ENCODE measurements at regions not wholly inside any gene's neighbourhood (a gene's known extent, or its start where the extent isn't known, plus 50 kb on each side); places are given as distances from the start of the nearest gene placed in this dataset.

DNA sequence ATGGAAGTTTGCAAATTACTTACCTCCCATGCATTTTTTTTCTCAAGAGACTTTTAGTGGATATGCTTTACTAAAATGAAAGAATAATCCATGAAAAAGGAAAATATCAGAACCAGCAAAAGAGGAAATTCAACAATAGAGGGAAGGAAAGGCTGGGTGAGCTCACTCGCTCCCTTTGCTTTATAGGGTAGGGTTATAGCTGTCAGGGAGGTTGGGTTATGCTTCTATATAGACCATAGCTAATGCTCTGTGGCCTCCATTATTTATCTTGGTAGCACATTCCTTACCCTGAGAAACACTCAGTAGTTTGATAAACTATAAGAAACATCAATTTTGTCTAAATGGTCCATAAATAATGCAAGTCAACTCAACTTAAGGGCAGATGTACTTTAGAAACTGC, 215.9 kb upstream of the FAR2 start:
- intact Hi-C loops (cut with DNase I): no loop called here
- Histone ChIP-seq H3K4me3 (no peak overlapping the region), H3K4me1 (peaks cover 0 to 16% (median 0%) of the 10 kb centered on the region in 3 donors), H3K27ac (no peak overlapping the region), H3K9me3 (no peaks in the 10 kb centered on the region), H3K27me3 (no peaks in the 10 kb centered on the region), H3K36me3 (no peaks in the 10 kb centered on the region)
- no peak for DNase-seq
- 63 to 85% methylated on average over 1 of the region's 1 CpG for WGBS, 2 donors
- TF ChIP-seq CTCF (IDR thresholded peaks at IDR 0.05) (no peak), POLR2A (IDR thresholded peaks at IDR 0.05) (no peak)

DNA sequence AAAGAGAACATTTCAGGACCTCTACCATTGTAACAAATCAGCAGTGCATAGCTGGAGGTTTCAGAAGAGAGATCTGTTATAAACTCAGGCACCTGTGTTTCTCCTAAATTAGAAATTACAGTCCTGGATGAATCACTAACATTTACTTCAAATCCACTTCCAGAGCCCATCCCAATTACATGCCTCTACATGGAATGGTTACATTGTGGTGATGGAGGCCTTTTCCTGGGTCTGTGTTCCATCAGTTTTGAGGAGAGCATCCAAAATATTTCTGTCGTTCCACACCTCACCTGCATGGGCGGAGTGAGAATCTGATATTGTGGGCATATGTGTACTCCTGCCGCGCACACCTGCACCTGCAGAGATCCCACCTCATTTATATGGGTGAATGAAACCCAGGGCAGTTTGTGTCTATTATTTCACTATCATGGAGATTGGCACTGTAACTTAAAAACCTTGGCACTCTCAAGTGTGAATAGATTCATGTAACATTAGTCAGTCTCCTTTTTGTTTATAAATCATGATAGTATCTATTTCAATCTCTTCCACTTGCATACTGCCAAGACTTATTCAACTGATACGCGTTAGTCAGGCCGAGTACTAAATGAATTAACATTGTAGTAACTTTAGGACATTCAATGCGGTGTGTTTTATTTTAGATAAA, 215.1 kb upstream of the FAR2 start:
- 31 to 53% methylated on average over 8 of the region's 8 CpGs for WGBS, 2 donors
- no peaks in the 10 kb centered on the region for H3K36me3 ChIP-seq
- H3K27me3 ChIP-seq: no peaks in the 10 kb centered on the region
- no peak for DNase-seq
- H3K4me3 ChIP-seq: no peak overlapping the region
- intact Hi-C loops (cut with DNase I): no loop called here
- no peak overlapping the region for H3K27ac ChIP-seq
- no peak for TF ChIP-seq CTCF (IDR thresholded peaks at IDR 0.05)
- no peak for TF ChIP-seq POLR2A (IDR thresholded peaks at IDR 0.05)
- H3K9me3 ChIP-seq: no peaks in the 10 kb centered on the region
- peaks cover 0 to 24% (median 0%) of the 10 kb centered on the region in 3 donors for H3K4me1 ChIP-seq

DNA sequence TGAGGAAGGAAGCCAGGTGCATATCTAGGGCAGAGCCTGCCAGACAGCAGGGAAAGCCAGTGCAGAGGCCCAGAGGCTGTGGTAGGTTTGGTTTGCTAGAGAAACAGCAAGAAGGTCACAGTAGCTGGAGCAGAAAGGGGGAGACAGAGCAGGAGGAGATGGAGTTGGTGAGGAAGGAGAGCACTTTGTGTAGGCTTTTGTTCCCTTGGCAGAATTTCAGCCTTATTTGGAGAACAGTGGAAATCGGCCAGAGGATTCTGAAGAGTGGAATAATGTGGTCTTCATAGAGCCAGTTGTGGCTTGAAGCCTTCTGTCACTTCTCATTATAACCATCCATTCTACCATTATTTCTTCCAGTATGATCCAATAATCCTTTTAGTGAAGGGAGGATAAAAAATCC, 212.9 kb upstream of the FAR2 start:
- Histone ChIP-seq H3K4me3 (no peak overlapping the region), H3K36me3 (no peaks in the 10 kb centered on the region), H3K4me1 (peaks cover 0 to 28% (median 0%) of the 10 kb centered on the region in 3 donors), H3K9me3 (no peaks in the 10 kb centered on the region), H3K27me3 (no peaks in the 10 kb centered on the region), H3K27ac (no peak overlapping the region)
- TF ChIP-seq CTCF (IDR thresholded peaks at IDR 0.05) (no peak), POLR2A (IDR thresholded peaks at IDR 0.05) (no peak)
- intact Hi-C loops (cut with DNase I): no loop called here
- no peak for DNase-seq
- 18 to 50% methylated on average over 1 of the region's 1 CpG for WGBS, 2 donors

DNA sequence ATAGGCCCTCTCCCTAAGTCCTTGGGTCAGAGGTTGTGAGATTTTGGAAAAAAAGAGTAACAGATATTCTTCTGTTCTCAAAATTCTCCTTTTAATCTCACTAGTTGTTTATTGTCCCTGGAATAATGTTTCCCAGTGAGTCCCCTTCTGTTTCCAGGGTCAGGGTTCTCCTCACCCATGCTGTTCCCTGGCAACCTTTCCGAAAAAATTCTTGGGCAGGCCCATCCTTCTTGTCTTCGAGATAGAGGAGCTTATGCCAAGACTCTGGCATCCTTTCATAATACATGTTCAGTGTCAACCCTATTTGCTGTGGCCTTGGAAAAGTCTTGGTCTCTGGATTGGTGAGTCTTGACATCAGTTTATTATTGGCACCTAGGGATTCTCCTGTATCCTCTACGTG, 212.4 kb upstream of the FAR2 start:
- no peak for DNase-seq
- 66% methylated on average over 2 of the region's 3 CpGs for WGBS, 2 donors
- TF ChIP-seq CTCF (IDR thresholded peaks at IDR 0.05): no peak
- no peak for TF ChIP-seq POLR2A (IDR thresholded peaks at IDR 0.05)
- Histone ChIP-seq H3K4me3 (no peak overlapping the region), H3K27ac (no peak overlapping the region), H3K9me3 (no peaks in the 10 kb centered on the region), H3K36me3 (no peaks in the 10 kb centered on the region), H3K4me1 (peaks cover 0 to 32% (median 0%) of the 10 kb centered on the region in 3 donors), H3K27me3 (no peaks in the 10 kb centered on the region)
- intact Hi-C loops (cut with DNase I): no loop called here

- 40 to 45% methylated on average over 3 of the region's 3 CpGs for WGBS, 2 donors
- Histone ChIP-seq H3K4me1 (peaks cover 0 to 32% (median 0%) of the 10 kb centered on the region in 3 donors), H3K27ac (no peak overlapping the region), H3K36me3 (no peaks in the 10 kb centered on the region), H3K27me3 (no peaks in the 10 kb centered on the region), H3K9me3 (no peaks in the 10 kb centered on the region), H3K4me3 (no peak overlapping the region)
- DNase-seq: no peak
- TF ChIP-seq POLR2A (IDR thresholded peaks at IDR 0.05) (no peak), CTCF (IDR thresholded peaks at IDR 0.05) (no peak)
- intact Hi-C loops (cut with DNase I): no loop called here
Observed at GRCh38 chr12:28937196-28937595, 211.9 kb upstream of the FAR2 start.

All from esophagus squamous epithelium (tissue), 5 donors.